NOMO-1 (cell line): ENCODE measurements at regions not wholly inside any gene's neighbourhood (a gene's known extent, or its start where the extent isn't known, plus 50 kb on each side); places are given as distances from the start of the nearest gene placed in this dataset.

Experiments
- DNase-seq, 2 experiments: peaks; one replicate each; lab custom pipeline; 2025; ENCODE audit not compliant: unreplicated experiment in 2 of 2; lab: John Stamatoyannopoulos, UW

- no peak for DNase-seq
These were observed 69.8 kb upstream of the SEMA3A start for GRCh38 chr7:84264396-84264795.

GRCh38 chr7:84263106-84263505 lies 68.5 kb upstream of the SEMA3A start:
- DNase-seq = no peak

- DNase-seq = no peak
These were observed 66.9 kb upstream of the SEMA3A start for GRCh38 chr7:84261509-84261908.

- no peak for DNase-seq
These were observed 64.0 kb upstream of the SEMA3A start for GRCh38 chr7:84258628-84259027.

GRCh38 chr7:84256571-84256971 lies 62.0 kb upstream of the SEMA3A start:
- no peak for DNase-seq

GRCh38 chr7:84251277-84251781 lies 56.7 kb upstream of the SEMA3A start:
- peak; percentile 46 to 84 for DNase-seq

- no peak for DNase-seq
These were observed 55.9 kb upstream of the SEMA3A start for GRCh38 chr7:84250452-84250851.

- peak; percentile 64 to 94 for DNase-seq
These were observed 55.1 kb upstream of the SEMA3A start for GRCh38 chr7:84249656-84250055.

- DNase-seq = peak; percentile 86 to 96
These were observed 54.3 kb upstream of the SEMA3A start for GRCh38 chr7:84248843-84249242.

GRCh38 chr7:84248267-84248666 lies 53.7 kb upstream of the SEMA3A start:
- DNase-seq = peak; percentile 96 to 99

- peak; percentile 24 to 63 for DNase-seq
These were observed 53.0 kb upstream of the SEMA3A start for GRCh38 chr7:84247591-84247990.

GRCh38 chr7:84245835-84246234 lies 51.2 kb upstream of the SEMA3A start:
- DNase-seq = no peak
